NCI-H2081 treated with DMSO at 0.1 percent for 48 hours (cell line): ENCODE measurements at regions not wholly inside any gene's neighbourhood (a gene's known extent, or its start where the extent isn't known, plus 50 kb on each side); places are given as distances from the start of the nearest gene placed in this dataset.
"Not testable (repeated sequence)": the region's sequence is repeated elsewhere in the genome, so short reads cannot be mapped to it uniquely, and the experiment has no call there.

Experiments used
- DNase-seq: peaks from one replicate; lab custom pipeline; 2025; lab: John Stamatoyannopoulos, UW

DNA sequence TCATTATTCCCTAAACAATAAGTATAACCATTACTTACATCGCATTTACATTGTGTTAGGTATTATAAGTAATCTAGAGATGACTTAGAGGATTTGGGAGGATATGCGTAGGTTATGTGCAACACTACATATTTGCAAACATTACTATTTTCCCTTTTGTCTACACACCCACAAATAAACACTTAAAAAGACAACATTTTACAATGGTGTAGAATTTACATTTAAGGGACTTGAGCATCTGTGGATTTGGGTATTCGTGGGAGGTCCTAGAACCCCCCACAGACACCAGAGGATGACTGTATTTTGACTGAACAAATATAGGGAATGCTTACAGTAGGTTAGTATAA, 220.2 kb upstream of the MYO3A start:
- no peak for DNase-seq

DNA sequence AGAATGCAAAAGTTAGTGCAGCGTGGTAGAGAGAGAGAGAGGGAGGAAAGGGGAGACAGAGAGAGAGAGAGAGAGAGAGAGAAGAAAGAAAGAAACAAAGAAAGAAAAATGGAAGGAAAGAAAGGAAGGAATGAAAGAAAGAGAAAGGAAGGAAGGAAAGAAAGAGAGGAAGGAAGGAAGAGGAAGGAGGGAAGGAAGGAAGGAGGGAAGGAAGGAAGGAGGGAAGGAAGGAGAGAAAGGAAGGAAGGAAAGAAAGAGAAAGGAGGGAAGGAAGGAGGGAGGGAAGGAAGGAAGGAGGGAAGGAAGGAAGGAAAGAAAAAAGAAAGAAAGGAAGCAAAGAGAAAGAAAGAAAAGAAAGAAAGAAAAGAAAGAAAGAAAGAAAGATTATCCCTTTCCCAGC, 209.8 kb upstream of the MYO3A start:
- DNase-seq = no peak

DNA sequence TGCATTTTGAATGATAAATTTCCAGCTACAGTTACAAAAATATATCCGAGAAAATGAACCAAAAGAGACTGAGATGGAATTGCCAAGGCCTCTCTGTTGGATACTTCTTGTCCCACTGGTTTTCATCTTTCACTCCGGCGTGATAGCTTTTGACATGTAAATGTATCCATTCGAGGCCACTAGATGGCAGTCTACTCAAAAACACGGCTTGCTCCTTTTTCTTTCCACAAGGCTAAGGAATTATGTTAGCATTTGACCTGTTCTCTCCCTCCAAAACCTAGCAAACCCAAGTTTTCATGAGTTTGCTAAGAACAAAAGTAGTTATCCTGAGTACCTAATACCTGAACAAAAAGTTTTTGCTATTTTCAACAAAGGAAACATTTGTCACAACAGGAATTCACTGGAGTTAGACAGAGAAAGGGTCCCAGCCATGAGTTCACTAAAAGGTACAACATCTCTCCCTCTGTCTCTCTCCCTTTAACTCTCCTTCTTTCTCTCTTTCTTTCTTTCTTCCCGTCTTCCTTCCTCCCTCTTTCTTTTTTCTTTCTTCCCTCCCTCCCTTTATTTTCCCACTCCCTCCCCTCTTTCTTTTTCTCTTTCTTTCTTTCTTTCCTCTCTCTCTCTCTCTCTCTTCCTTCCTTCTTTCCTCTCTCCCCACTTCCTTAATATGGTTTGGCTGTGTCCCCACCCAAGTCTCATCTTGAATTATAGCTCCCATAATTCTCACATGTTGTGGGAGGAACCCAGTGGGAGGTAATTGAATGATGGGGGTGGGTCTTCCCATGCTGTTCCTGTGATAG, 207.9 kb upstream of the MYO3A start:
- peak; percentile 36 for DNase-seq

DNA sequence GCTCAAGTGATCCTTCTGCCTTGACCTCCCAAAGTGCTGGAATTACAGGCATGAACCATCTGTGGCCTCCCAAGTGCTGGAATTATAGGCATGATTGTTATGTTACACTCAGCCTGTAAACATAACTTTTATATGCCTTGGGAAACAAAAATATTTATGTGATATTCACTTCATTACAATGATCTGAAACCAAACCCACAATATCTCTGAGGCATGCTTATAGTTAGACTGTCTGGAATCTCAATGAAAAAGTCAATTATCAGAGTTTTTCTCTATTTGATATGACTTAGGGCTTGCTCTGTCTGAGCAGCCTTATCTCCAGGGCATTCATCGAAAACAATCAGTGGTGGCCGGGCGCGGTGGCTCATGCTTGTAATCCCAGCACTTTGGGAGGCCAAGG, 195.3 kb upstream of the MYO3A start:
- no peak for DNase-seq

DNA sequence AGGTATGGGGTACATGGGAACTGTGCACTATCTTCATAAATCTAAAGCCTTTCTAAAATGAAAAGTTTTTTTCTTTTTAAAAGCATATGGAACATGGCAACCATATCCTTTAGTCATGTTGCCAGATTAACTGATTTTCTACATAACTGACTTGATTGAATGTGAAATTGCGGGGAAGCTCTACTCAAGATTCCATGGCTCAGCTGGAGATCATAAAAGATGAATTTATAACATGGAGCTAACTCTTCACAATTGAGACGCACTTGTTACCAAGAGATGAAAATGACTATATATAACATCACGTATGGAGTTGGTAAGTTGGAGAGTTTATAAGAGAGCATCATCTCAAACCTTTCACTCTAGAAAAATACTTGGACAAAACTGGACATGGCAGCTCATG, 190.2 kb upstream of the MYO3A start:
- DNase-seq = no peak

DNA sequence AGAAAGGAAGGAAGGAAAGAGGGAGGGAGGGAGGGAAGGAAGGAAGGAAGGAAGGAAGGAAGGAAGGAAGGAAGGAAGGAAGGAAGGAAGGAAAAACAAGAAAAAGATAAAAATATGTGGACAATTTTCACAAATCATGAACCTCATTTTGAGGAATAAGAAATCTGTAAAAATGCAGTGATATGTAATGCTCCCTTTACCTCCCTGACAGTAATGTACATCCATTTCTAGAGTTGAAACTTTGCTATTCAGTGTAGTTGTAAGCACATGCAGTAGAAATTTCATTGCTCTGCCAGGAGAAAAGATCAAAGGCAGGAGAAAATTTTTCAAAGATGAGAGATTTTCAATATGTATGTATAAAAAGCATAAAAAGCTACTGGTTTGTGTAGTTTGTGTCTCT, 189.5 kb upstream of the MYO3A start:
- DNase-seq = no peak

DNA sequence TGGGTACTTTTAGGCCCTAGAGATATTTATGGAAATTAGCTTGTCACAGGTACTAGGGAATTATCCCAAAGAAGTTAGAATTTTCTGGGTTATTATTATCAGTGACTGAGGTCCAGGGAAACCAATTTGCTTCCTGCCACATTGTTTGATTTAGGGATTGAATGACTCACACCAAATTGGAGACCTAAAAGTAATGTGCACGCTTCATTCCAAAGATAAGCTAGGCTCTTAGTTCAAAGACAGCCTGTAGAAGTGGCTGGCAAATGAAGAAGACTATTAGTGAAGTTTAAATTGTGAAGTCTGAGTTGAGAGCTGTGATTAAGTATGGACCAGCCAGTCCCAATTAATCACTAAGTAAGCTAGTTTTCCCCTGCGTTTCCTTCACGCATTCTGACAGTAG, 188.1 kb upstream of the MYO3A start:
- no peak for DNase-seq

DNA sequence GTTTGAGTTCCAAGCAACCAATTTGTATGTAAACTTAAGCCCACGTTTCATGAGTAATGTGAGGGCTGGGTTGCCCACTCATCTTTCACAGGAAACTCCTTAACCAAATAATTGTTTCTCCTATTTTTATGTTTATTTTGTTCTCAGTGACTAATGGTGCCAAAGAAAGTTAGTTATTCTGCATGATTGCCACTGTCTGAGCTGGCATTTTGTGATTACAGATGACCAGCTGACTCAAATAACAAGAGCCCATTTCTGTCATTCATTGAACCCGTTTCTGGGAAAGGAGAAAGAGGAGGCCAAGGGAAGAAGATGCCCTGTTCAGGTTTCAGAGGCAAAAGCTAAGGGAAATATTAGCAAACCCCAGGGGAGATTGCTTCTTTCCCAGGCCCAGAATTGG, 186.9 kb upstream of the MYO3A start:
- no peak for DNase-seq

DNA sequence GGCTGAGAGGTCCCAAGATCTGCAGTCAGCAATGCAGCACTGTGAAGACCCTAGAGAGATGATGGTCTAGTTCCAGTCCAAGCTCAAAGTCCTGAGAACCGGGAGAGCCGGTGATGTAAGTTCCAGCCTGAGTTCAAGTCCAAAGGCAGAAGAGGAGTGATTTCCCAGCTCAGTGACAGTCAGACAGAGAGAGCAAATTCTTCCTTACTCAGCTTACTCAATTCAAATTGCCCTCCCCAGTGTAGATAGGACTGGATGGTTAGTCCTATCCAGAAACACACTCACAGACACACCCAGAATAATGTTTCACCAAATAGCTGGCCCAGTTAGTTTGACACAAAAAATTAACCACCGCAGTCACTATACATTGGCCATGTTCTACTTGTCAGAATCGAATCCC, 185.5 kb upstream of the MYO3A start:
- DNase-seq = no peak

DNA sequence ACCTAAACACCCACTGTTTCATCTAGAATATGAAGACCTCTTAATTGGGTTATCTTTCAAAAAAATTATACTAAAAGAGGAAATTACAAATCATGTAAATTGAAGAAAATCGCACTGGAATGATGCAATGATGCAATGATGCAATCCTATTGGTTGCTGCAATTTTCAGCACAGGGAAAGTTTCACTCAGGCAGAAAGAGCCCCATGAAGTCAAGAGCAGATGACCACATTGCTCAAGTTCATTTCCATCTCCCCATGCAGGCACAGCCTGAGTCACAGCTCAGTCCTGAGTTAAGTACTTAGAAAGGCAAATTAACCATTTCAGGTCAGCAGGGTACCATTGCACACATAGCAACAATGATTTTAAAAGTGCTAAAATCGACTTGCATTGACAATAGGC, 180.3 kb upstream of the MYO3A start:
- DNase-seq = no peak

DNA sequence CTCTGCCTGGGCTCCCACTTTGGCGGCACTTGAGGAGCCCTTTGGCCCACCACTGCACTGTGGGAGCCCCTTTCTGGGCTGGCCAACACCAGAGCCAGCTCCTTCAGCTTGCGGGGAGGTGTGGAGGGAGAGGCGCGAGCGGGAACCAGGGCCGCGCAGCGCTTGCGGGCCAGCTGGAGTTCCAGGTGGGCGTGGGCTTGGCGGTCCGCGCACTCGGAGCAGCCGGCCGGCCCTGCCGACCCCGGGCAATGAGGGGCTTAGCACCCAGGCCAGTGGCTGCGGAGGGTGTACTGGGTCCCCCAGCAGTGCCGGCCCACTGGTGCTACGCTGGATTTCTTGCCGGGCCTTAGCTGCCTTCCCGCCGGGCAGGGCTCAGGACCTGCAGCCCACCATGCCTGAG, 178.2 kb upstream of the MYO3A start:
- DNase-seq = not testable (repeated sequence)

DNA sequence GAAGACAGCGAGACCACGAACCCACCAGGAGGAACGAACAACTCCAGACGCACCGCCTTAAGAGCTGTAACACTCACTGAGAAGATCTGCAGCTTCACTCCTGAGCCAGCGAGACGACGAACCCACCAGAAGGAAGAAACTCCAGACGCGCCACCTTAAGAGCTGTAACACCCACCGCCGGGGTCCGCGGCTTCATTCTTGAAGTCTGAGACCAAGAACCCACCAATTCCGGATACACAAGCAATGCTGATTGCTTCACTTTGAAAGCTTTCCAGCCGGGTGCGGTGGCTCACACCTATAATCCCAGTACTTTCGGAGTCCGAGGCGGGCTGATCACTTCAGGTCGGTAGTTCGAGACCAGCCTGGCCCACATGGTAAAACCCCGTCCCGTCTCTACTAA, 177.2 kb upstream of the MYO3A start:
- no peak for DNase-seq

DNA sequence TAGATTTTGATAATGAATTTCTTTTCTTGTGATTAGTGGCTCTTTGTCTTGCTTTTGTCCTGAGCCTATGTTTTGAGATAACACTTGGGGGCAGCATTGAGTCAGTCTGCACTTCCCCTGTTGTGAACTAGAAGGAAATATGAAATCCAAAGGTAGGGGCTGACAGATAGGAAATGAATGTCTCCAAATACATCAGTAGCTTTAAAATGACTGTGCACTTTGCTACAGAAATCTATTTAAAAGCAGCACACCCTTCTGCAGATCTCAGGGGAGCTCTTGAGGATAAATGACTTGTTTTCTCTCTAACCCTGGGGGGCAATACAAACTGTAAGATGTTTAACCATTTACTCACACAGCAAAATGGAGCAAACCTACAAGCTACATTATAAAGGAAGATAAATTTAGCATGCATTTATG, 176.0 kb upstream of the MYO3A start:
- peak; percentile 95 for DNase-seq

DNA sequence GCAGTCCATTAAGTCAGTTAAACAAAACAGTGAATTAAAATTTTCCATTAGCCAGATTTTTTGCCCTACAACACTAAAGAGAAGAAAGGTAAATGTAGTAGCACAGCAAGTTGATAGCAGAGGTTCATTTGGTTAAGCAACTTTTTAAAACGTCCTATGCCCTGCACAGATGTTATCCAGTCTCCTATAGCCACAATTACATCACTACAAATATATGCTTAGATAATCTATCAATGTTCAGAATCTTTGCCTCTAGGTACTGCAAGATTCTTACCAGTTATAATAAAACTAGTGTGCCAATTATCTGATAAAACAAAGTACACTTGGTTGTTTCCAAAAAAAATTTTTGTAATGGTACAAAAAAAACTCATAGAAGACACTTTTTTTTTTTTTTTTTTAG, 175.5 kb upstream of the MYO3A start:
- DNase-seq = no peak

DNA sequence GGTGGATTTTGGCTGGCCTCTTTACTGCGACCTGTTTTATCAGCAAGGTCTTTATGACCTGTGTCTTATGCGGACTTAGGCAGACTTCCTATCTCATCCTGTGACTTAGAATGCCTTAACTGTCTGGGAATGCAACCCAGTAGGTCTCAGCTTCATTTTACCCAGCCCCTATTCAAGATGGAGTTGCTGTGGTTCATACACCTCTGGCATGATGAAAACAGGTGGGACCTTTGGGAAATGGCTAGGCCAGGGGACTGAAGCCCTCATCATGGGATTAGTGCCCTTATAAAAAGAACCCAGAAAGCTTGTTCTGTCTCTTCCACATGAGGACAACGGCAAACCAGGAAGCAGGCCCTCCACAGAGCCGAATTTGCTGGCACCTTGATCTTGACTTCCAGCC, 172.1 kb upstream of the MYO3A start:
- no peak for DNase-seq

DNA sequence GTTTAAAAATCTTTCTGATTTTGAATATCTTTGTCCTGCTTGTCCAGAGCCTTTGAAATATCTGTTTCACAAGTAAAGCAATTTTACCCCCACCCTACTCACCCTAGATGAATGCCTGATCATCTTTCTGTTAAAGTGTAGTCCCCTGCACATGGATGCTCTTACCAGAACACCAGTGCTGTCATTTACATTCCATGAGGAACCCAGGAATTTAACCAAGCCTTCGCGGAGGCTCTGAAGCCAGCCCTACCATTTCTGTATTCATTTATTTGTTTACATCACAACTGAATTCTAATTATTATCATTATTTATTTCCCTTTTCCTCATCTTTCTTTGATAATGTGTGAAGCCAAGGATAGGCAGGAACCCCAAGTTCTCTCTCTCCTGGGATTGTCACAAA, 167.8 kb upstream of the MYO3A start:
- DNase-seq = no peak

DNA sequence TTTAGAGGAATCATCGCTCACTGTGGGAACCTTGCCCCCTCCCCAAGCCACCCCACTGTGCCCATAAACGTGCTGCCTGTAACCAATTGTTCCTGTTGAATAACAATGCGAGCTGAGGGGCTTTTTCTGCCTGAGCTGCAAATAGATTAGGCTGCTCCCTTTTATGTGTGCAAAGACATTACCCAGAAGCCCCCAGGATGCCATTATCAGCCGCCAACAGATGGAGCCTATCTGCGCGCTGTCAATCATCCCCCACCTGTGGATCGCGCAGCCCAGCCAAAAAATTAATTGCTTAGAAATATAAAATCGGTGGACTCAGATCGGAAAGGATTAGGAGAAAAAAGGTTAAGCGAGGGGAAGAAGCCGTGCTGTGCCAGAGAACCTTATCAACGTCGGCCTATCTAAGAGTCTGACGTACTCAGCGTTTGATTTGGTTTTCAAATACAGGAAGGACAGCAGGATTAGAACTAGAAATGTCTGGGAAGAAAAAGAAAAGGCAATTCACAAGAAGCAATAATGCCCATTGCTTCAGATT, 167.3 kb upstream of the MYO3A start:
- DNase-seq = no peak

DNA sequence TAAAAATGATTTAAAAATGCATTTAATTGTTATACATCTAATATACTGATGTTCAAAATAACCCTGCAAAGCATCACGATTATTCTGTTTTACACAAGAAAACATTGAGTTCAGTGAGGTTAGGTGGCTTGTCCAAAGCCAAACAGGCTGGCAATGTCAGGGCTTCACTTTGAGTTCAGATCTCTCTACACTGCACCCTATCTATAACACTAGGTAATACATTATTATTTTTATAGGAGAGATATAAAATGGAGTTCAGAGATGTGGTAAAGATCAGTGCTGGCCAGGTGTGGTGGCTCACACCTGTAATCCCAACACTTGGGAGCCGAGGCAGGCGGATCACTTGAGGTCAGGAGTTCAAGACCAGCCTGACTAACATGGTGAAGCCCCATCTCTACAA, 165.9 kb upstream of the MYO3A start:
- no peak for DNase-seq

DNA sequence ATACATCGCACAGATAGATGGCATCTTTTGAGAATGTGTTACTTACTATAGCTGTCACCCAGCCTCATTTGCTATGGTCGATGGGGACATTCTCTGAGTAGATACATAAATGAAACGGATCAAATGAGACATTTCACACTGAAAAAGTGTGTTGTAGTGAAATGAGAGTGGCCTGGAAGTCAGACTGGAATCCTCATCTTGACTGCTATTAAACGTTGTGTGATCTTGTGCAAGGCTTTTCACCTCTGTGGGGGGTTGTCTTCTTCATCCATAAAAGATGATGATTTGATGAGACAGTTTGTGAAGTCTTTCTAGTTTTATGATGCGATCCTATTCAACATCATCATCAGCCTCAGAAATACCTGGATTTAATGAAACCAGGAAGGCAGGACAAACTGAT, 155.4 kb upstream of the MYO3A start:
- no peak for DNase-seq

DNA sequence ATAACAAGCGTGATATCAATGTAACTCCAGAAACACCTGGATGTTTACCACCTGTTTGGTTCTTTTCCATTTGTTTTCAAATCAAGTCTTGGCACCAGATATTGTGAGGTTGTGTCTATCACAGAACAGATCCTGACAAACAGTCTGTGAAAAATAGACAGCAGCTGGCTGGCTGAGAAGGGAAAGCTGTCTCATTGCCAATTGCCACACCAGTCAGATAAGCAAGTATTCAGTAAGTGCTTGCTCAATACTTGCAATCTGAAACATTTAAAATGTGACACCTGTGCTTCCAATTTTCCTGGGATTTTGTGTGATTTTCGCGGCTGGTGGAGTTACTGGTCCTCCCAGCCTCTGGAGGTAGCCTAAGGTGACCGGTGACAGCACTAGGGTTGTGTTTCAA, 147.9 kb upstream of the MYO3A start:
- DNase-seq = no peak

DNA sequence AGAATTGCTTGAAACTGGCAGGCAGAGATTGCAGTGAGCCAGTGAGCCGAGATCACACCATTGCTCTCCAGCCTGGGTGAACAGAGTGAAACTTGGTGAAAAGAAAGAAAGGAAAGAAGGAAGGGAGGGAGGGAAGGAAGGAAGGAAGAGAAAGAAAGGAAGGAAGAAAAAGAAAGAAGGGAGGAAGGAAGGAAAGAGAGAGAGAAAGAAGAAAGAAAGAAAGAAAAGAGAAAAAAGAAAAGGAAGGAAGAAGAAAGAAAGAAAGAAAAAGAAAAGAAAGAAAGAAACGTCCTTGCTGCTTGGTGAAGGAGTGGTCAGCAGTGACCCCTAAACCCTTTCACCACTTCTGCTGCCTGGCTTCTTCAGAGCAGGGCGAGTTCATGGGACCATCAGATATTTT, 147.1 kb upstream of the MYO3A start:
- DNase-seq = no peak

DNA sequence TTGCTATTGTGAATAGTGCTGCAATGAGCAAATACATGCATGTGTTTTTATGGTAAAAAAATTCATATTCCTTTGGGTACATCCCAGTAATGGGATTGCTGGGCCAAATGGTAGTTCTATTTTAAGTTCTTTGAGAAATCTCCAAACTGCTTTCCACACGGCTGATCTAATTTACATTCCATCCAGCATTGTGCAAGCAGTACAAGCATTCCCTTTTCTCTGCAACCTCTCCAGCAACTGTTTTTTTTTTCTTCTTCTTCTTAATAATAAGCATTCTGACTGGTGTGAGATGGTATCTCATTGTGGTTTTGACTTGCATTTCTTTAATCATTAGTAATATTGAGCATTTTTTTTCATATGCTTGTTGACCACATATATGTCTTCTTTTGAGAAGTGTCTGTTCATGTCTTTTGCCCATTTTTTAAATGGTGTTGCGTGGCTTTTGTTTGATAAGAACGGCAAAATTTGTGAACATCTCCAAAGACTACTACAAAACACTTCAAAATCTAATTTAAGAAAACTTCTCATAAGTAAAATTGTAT, 136.1 kb upstream of the MYO3A start:
- no peak for DNase-seq

DNA sequence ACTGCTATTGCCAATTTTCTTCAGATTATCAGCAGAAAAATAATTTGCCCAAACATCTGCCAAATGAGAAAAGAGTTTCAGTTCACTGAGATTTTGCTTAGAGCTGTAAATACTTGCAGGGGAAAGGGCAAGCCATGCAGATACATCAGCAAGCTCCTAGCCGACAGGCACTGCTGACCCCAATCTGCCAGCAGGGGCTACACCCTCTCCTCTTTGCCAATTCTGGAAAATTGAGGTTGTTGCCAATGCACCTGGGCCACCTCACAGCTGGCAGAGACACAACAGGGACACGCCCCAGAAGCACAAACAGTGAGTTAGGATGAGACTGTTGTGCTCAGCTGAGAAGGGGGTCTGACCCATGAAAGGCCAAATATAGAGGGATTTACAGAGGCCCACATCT, 129.5 kb upstream of the MYO3A start:
- no peak for DNase-seq

DNA sequence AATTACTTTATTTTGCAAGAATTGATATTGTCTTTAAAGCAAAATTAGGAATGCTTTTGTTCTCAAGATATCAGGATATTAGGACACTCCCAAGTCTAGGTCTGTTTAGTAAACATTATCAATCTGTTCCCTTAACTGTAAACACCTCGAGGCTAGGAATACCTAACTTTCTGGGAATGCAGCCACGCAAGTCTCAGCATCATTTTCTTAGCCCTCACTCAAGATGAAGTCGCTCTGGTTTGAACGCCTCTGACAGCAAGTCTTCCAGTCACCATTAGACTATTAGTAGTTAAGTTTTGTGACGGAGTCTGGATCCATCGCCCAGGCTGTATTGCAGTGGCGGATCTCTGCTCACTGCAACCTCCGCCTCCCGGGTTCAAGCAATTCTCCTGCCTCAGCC, 128.0 kb upstream of the MYO3A start:
- no peak for DNase-seq
